Keratinocyte (primary cell): ENCODE measurements at regions not wholly inside any gene's neighbourhood (a gene's known extent, or its start where the extent isn't known, plus 50 kb on each side); places are given as distances from the start of the nearest gene placed in this dataset.

Experiments used
- DNase-seq: peaks from one replicate; pipeline ENCODE4 v3.0.0-alpha.2; 2011; ENCODE audit warnings: low read depth, missing footprints, low spot score
- FAIRE-seq: peaks from 2 replicates; lab custom pipeline; 2011; peaks lifted over from hg19 to GRCh38; lab: Jason Lieb, UNC
- H2AFZ ChIP-seq: 2 replicates; pipeline ENCODE4 v1.6.0; 2012; ENCODE audit warnings: low read length, control low read depth, inconsistent platforms; ENCODE audit not compliant: control insufficient read depth
- H3K27ac ChIP-seq: 2 replicates; pipeline ENCODE4 v1.5.1; 2011; ENCODE audit warnings: low read length; ENCODE audit not compliant: control insufficient read depth, insufficient read depth
- H3K27me3 ChIP-seq: 3 replicates; pipeline ENCODE4 v1.6.0; 2011; ENCODE audit warnings: low read length; ENCODE audit not compliant: control insufficient read depth, insufficient read depth; ENCODE audit errors: extremely low read depth
- H3K36me3 ChIP-seq, 2 experiments: 2 replicates in 1 of 2; 3 replicates in 1 of 2; pipeline ENCODE4 v1.5.1; 2011; ENCODE audit warnings: low read length in 2 of 2, mild to moderate bottlenecking in 1 of 2; ENCODE audit not compliant: control insufficient read depth in 2 of 2, insufficient read depth in 2 of 2; ENCODE audit errors: extremely low read depth in 1 of 2
- H3K4me1 ChIP-seq: 3 replicates; pipeline ENCODE4 v1.5.1; 2011; ENCODE audit warnings: low read length; ENCODE audit not compliant: control insufficient read depth, insufficient read depth; ENCODE audit errors: extremely low read depth
- H3K4me2 ChIP-seq: 3 replicates; pipeline ENCODE4 v1.6.0; 2011; ENCODE audit warnings: low read depth, low read length; ENCODE audit not compliant: control insufficient read depth, insufficient read depth; ENCODE audit errors: extremely low read depth
- H3K4me3 ChIP-seq, 3 experiments: fragments of 200-600 bp in 1 of 3; sonication (generic) in 1 of 3; 2 replicates in 2 of 3; 3 replicates in 1 of 3; pipeline ENCODE4 v1.5.1; 2011 to 2016; ENCODE audit warnings: low read length in 3 of 3, mild to moderate bottlenecking in 3 of 3, control low read depth in 2 of 3, inconsistent platforms in 1 of 3, low read depth in 1 of 3, mixed read lengths in 1 of 3, mixed run types in 1 of 3, moderate library complexity in 1 of 3; ENCODE audit not compliant: control insufficient read depth in 2 of 3, insufficient read depth in 2 of 3; ENCODE audit errors: extremely low read depth in 1 of 3
- H3K79me2 ChIP-seq: 2 replicates; pipeline ENCODE4 v1.6.0; 2012; ENCODE audit warnings: low read length; ENCODE audit not compliant: control insufficient read depth, insufficient read depth
- H3K9ac ChIP-seq: 3 replicates; pipeline ENCODE4 v1.6.0; 2011; ENCODE audit warnings: low read length; ENCODE audit not compliant: control insufficient read depth, insufficient read depth; ENCODE audit errors: extremely low read depth
- H3K9me1 ChIP-seq: 3 replicates; pipeline ENCODE4 v1.6.0; 2011; ENCODE audit warnings: low read length; ENCODE audit not compliant: control insufficient read depth, insufficient read depth; ENCODE audit errors: extremely low read depth
- H3K9me3 ChIP-seq: 2 replicates; pipeline ENCODE4 v1.5.1; 2012; ENCODE audit warnings: low read depth, low read length; ENCODE audit not compliant: control insufficient read depth
- H4K20me1 ChIP-seq: 3 replicates; pipeline ENCODE4 v1.6.0; 2011; ENCODE audit warnings: low read length; ENCODE audit not compliant: control insufficient read depth, insufficient read depth; ENCODE audit errors: extremely low read depth
- CTCF ChIP-seq, 3 experiments: IDR thresholded peaks in 1 of 3; conservative IDR thresholded peaks in 1 of 3; optimal IDR thresholded peaks in 1 of 3; 2 replicates in 2 of 3; 3 replicates in 1 of 3; pipeline versions ENCODE3 to v1.5.1; 2011; ENCODE audit warnings: low read length in 3 of 3, mild to moderate bottlenecking in 3 of 3, moderate library complexity in 2 of 3, control low read depth in 1 of 3, inconsistent platforms in 1 of 3; ENCODE audit not compliant: insufficient read depth in 2 of 3; ENCODE audit errors: extremely low read depth in 1 of 3
- EZH2 ChIP-seq: IDR thresholded peaks from one replicate; pipeline ENCODE4 v1.6.1; 2012; ENCODE audit warnings: inconsistent platforms, mild to moderate bottlenecking, low read length, moderate library complexity
- dilution Hi-C: fragments of 300-500 bp; cut with MboI; formaldehyde crosslinking; loops from one replicate; pipeline ENCODE4 v1.7.0; 2020; ENCODE audit warnings: low sequenced_read_pairs; ENCODE audit not compliant: extremely low pct_ligation_motif_present

DNA sequence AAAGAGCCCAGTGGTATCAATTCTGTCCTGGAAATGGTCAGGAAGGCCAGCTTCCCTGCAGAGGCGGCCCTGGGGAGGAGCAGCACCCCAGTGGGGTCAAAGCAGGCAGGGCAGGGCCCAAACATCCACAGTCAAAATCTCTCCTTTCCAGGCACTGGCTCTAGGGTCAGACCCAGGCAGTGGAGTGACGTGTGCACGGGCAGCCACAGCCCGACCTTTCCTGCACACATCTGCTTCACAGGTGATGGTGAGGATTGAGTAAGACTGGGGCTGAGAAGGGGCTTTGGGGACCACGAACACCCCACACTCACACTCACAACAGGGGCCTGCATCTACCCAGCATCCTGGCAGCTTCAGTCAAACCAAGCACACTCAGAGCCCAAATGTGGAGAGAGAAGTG, 97.8 kb upstream of the GLI2 start:
- Histone ChIP-seq H3K4me2 (no peak overlapping the region), H3K9me3 (no peaks in the 10 kb centered on the region), H3K36me3 (no peaks in the 10 kb centered on the region), H3K9me1 (no peaks in the 10 kb centered on the region), H2AFZ (no peak overlapping the region), H3K27me3 (no peaks in the 10 kb centered on the region), H4K20me1 (no peaks in the 10 kb centered on the region), H3K4me1 (no peaks in the 10 kb centered on the region), H3K9ac (no peak overlapping the region), H3K4me3 (no peak overlapping the region), H3K79me2 (no peaks in the 10 kb centered on the region), H3K27ac (no peak overlapping the region)
- no peak for TF ChIP-seq CTCF (optimal IDR thresholded peaks at IDR 0.05 in 1 of 3, IDR thresholded peaks at IDR 0.05 in 1 of 3, conservative IDR thresholded peaks at IDR 0.05 in 1 of 3; ENCODE audit: extremely low read depth in 1 of 3, insufficient read depth in 2 of 3, low read length in 3 of 3)
- dilution Hi-C loops, result no loop called here
- DNase-seq (no peak), FAIRE-seq (no peak)

DNA sequence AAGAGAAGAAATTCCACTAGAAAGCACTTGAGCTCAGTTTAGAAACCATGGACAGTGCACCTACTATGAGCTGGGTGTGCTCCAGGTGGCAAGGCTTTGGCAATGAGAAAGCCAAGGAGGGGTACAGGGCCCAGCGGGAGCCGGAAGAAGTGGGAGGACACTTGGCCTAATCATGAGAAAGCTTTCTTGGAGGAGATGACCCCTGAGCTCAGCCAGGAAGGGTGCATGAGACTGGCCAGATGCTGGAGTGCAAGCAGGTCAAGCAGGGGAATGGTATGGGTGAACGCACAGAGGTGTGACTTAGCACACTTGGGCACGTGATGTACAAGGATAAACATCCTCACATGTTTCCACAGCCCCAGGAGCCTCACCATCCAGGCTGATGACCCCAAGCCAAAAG, 97.2 kb upstream of the GLI2 start:
- Histone ChIP-seq H4K20me1 (no peaks in the 10 kb centered on the region), H3K9me3 (no peaks in the 10 kb centered on the region), H3K9ac (no peak overlapping the region), H3K4me2 (no peak overlapping the region), H3K79me2 (no peaks in the 10 kb centered on the region), H3K27me3 (no peaks in the 10 kb centered on the region), H3K4me3 (no peak overlapping the region), H2AFZ (no peak overlapping the region), H3K36me3 (no peaks in the 10 kb centered on the region), H3K27ac (no peak overlapping the region), H3K9me1 (no peaks in the 10 kb centered on the region), H3K4me1 (no peaks in the 10 kb centered on the region)
- DNase-seq (no peak), FAIRE-seq (no peak)
- dilution Hi-C loops, result no loop called here
- TF ChIP-seq EZH2 (no peak), CTCF (optimal IDR thresholded peaks at IDR 0.05 in 1 of 3, IDR thresholded peaks at IDR 0.05 in 1 of 3, conservative IDR thresholded peaks at IDR 0.05 in 1 of 3; ENCODE audit: extremely low read depth in 1 of 3, insufficient read depth in 2 of 3, low read length in 3 of 3) (no peak)
